ENCODE measurements at regions not wholly inside any gene's neighbourhood (a gene's known extent, or its start where the extent isn't known, plus 50 kb on each side); places are given as distances from the start of the nearest gene placed in this dataset.

GRCh38 chr13:76656500-76656899 is 229.7 kb downstream of the KCTD12 start:
- no peaks in the 10 kb centered on the region for H3K4me1 ChIP-seq
- no peaks in the 10 kb centered on the region for H3K27me3 ChIP-seq
- H3K27ac ChIP-seq: no peak overlapping the region
- no peak overlapping the region for H3K4me3 ChIP-seq
- DNase-seq: no peak
- H3K36me3 ChIP-seq: no peaks in the 10 kb centered on the region
- TF ChIP-seq CTCF (IDR thresholded peaks at IDR 0.05) (no peak), POLR2A (IDR thresholded peaks at IDR 0.05) (no peak)
- intact Hi-C loops (cut with DNase I; ENCODE audit: low total_unique reads): no loop called here
- H3K9me3 ChIP-seq: no peaks in the 10 kb centered on the region

GRCh38 chr13:76656056-76656455 is 230.1 kb downstream of the KCTD12 start:
- no peak for TF ChIP-seq POLR2A (IDR thresholded peaks at IDR 0.05)
- TF ChIP-seq CTCF (IDR thresholded peaks at IDR 0.05): no peak
- H3K4me1 ChIP-seq: no peaks in the 10 kb centered on the region
- no peak overlapping the region for H3K27ac ChIP-seq
- H3K27me3 ChIP-seq: no peaks in the 10 kb centered on the region
- no peak for DNase-seq
- intact Hi-C loops (cut with DNase I; ENCODE audit: low total_unique reads): no loop called here
- H3K4me3 ChIP-seq: no peak overlapping the region
- H3K9me3 ChIP-seq: no peaks in the 10 kb centered on the region
- no peaks in the 10 kb centered on the region for H3K36me3 ChIP-seq

GRCh38 chr13:76654263-76654662 is 231.9 kb downstream of the KCTD12 start:
- DNase-seq: no peak
- H3K27ac ChIP-seq: no peak overlapping the region
- no peaks in the 10 kb centered on the region for H3K4me1 ChIP-seq
- no peaks in the 10 kb centered on the region for H3K9me3 ChIP-seq
- H3K36me3 ChIP-seq: no peaks in the 10 kb centered on the region
- no peaks in the 10 kb centered on the region for H3K27me3 ChIP-seq
- no peak for TF ChIP-seq CTCF (IDR thresholded peaks at IDR 0.05)
- no peak for TF ChIP-seq POLR2A (IDR thresholded peaks at IDR 0.05)
- H3K4me3 ChIP-seq: no peak overlapping the region
- intact Hi-C loops (cut with DNase I; ENCODE audit: low total_unique reads): no loop called here

- Histone ChIP-seq H3K4me1 (no peaks in the 10 kb centered on the region), H3K36me3 (no peaks in the 10 kb centered on the region), H3K4me3 (no peak overlapping the region), H3K27me3 (no peaks in the 10 kb centered on the region), H3K9me3 (no peaks in the 10 kb centered on the region), H3K27ac (no peak overlapping the region)
- intact Hi-C loops (cut with DNase I; ENCODE audit: low total_unique reads): no loop called here
- DNase-seq: no peak
- TF ChIP-seq CTCF (IDR thresholded peaks at IDR 0.05) (no peak), POLR2A (IDR thresholded peaks at IDR 0.05) (no peak)
These were observed 234.9 kb downstream of the KCTD12 start for GRCh38 chr13:76651286-76651685.

- intact Hi-C loops (cut with DNase I; ENCODE audit: low total_unique reads): no loop called here
These were observed 238.7 kb downstream of the KCTD12 start for GRCh38 chr13:76647550-76647949.

More at GRCh38 chr13:76647550-76647949, 238.7 kb downstream of the KCTD12 start:
- no peaks in the 10 kb centered on the region for H3K9me3 ChIP-seq
- H3K27me3 ChIP-seq: no peaks in the 10 kb centered on the region
- no peaks in the 10 kb centered on the region for H3K4me1 ChIP-seq
- no peak for DNase-seq
- H3K36me3 ChIP-seq: no peaks in the 10 kb centered on the region
- no peak overlapping the region for H3K4me3 ChIP-seq
- no peak overlapping the region for H3K27ac ChIP-seq
- TF ChIP-seq POLR2A (IDR thresholded peaks at IDR 0.05) (no peak), CTCF (IDR thresholded peaks at IDR 0.05) (no peak)
